ENCODE measurements at regions not wholly inside any gene's neighbourhood (a gene's known extent, or its start where the extent isn't known, plus 50 kb on each side); places are given as distances from the start of the nearest gene placed in this dataset.

- Histone ChIP-seq H3K18ac (ENCODE audit: insufficient read length, low read depth, low read length) (no peak overlapping the region), H3K14ac (ENCODE audit: insufficient read depth, low read length) (no peak overlapping the region), H2BK12ac (ENCODE audit: insufficient read length, low read depth, low read length) (no peak overlapping the region), H3K27me3 (ENCODE audit: insufficient read depth, low read length) (no peaks in the 10 kb centered on the region), H3K23ac (ENCODE audit: insufficient read length, low read depth, low read length) (no peak overlapping the region), H3K4me1 (ENCODE audit: insufficient read depth, low read length) (no peaks in the 10 kb centered on the region), H4K5ac (ENCODE audit: insufficient read length, low read depth, low read length) (no peak overlapping the region), H3K27ac (ENCODE audit: insufficient read length, low read depth, low read length) (no peak overlapping the region), H2BK120ac (ENCODE audit: low read depth, low read length, poor library complexity, severe bottlenecking) (no peak overlapping the region), H3T11ph (ENCODE audit: low read length) (no peak overlapping the region), H3K4me2 (ENCODE audit: insufficient read depth, insufficient read length, low read length) (no peak overlapping the region), H2AK5ac (ENCODE audit: insufficient read length, low read length) (no peak overlapping the region), H2BK15ac (ENCODE audit: low read depth, low read length) (no peak overlapping the region), H3K79me2 (ENCODE audit: insufficient read depth, low read length) (no peaks in the 10 kb centered on the region), H3K9ac (ENCODE audit: extremely low read depth, insufficient read length, low read length) (no peak overlapping the region), H3K9me3 (ENCODE audit: control insufficient read depth, low read depth, low read length) (no peaks in the 10 kb centered on the region), H2BK20ac (ENCODE audit: low read depth, low read length, poor library complexity, severe bottlenecking) (no peak overlapping the region), H2AFZ (ENCODE audit: low read length) (no peak overlapping the region), H3K4ac (ENCODE audit: low read depth, low read length) (no peak overlapping the region), H3K23me2 (ENCODE audit: insufficient read length, low read depth, low read length, poor library complexity, severe bottlenecking) (no peaks in the 10 kb centered on the region), H3K79me1 (ENCODE audit: insufficient read depth, low read depth, low read length, poor library complexity, severe bottlenecking) (no peaks in the 10 kb centered on the region), H4K8ac (replicated peaks; ENCODE audit: insufficient read length, low read depth, low read length) (no peak overlapping the region), H3K56ac (ENCODE audit: insufficient read length, low read depth, low read length) (no peak overlapping the region), H4K20me1 (ENCODE audit: control insufficient read depth, insufficient read depth, insufficient read length) (no peaks in the 10 kb centered on the region), H4K91ac (ENCODE audit: insufficient read length, low read depth, low read length) (no peak overlapping the region), H2BK5ac (ENCODE audit: insufficient read length, low read length) (no peak overlapping the region)
- H3K27ac Mint-ChIP-seq: no peak overlapping the region
- no peak overlapping the region for H3K4me3 Mint-ChIP-seq
- TF ChIP-seq CTCF (conservative IDR thresholded peaks at IDR 0.05): no peak
- H3K27me3 Mint-ChIP-seq (ENCODE audit: low read depth): no peaks in the 10 kb centered on the region
- H3K36me3 Mint-ChIP-seq (ENCODE audit: insufficient read depth in 1 of 3, low read depth in 3 of 3): no peaks in the 10 kb centered on the region
- H3K9me3 Mint-ChIP-seq: no peaks in the 10 kb centered on the region
- DNase-seq: no peak
- no peaks in the 10 kb centered on the region for H3K4me1 Mint-ChIP-seq
Observed at GRCh38 chr12:86590296-86590695, 334.1 kb upstream of the MGAT4C start.
